Adrenal gland (tissue), 5 donors: ENCODE measurements at regions not wholly inside any gene's neighbourhood (a gene's known extent, or its start where the extent isn't known, plus 50 kb on each side); places are given as distances from the start of the nearest gene placed in this dataset.

ENCODE experiments used
- POLR2A ChIP-seq, 2 donors: fragments of 450-650 bp; IDR thresholded peaks; one replicate each; pipeline ENCODE4 v1.6.1; 2017; ENCODE audit warnings: antibody characterized with exemption in 2 of 2, mild to moderate bottlenecking in 2 of 2, moderate library complexity in 1 of 2
- TF ChIP-seq, protein P1 (sequence below), 6 experiments: fragments of 450-650 bp in 4 of 6; fragments of 200-600 bp in 2 of 6; sonication (generic) in 1 of 6; IDR thresholded peaks; 1 replicate in 5 of 6; 2 replicates in 1 of 6; pipeline versions ENCODE4 v1.5.1 to v1.8.0; 2016 to 2021; ENCODE audit warnings: antibody characterized with exemption in 6 of 6, mild to moderate bottlenecking in 2 of 6, moderate library complexity in 1 of 6
- donor health status: DM: no; HTN: no; CAD: no.

DNA sequence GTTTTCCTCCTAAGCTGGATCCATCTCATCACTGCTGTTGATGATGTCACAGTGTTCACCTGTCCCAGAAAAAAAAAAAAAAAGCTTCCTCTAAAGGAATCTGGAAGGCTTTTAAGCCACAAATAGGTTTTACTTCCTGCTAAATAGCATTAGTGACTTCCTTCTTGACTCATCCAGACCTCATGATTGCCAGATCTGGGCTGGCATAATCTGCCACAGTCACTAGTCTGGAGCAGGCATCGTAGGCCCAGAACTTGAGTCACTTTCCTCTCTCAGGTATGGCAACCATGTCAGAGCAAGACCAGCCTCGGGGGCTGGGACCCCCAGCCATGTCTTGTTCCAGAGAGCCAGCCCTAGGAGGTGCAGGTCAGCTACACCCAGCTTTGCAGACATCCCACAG, 266.5 kb upstream of the CADM2 start:
- no peak for TF ChIP-seq POLR2A (IDR thresholded peaks at IDR 0.05)
- TF ChIP-seq, protein P1, sequence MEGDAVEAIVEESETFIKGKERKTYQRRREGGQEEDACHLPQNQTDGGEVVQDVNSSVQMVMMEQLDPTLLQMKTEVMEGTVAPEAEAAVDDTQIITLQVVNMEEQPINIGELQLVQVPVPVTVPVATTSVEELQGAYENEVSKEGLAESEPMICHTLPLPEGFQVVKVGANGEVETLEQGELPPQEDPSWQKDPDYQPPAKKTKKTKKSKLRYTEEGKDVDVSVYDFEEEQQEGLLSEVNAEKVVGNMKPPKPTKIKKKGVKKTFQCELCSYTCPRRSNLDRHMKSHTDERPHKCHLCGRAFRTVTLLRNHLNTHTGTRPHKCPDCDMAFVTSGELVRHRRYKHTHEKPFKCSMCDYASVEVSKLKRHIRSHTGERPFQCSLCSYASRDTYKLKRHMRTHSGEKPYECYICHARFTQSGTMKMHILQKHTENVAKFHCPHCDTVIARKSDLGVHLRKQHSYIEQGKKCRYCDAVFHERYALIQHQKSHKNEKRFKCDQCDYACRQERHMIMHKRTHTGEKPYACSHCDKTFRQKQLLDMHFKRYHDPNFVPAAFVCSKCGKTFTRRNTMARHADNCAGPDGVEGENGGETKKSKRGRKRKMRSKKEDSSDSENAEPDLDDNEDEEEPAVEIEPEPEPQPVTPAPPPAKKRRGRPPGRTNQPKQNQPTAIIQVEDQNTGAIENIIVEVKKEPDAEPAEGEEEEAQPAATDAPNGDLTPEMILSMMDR (IDR thresholded peaks at IDR 0.05): no peak
